DMS53 treated with DMSO at 0.1 percent for 48 hours (cell line): ENCODE measurements at regions not wholly inside any gene's neighbourhood (a gene's known extent, or its start where the extent isn't known, plus 50 kb on each side); places are given as distances from the start of the nearest gene placed in this dataset.
A peak's percentile ranks its signal among the peaks of the same experiment; 100 is the strongest.

Experiments
- DNase-seq: peaks from one replicate; lab custom pipeline; 2025; ENCODE audit not compliant: unreplicated experiment; lab: John Stamatoyannopoulos, UW

GRCh38 chr1:5548266-5548665, 444.0 kb downstream of the NPHP4 start:
- DNase-seq: no peak

- DNase-seq: no peak
These were observed 449.0 kb downstream of the NPHP4 start for GRCh38 chr1:5543235-5543634.

DNA sequence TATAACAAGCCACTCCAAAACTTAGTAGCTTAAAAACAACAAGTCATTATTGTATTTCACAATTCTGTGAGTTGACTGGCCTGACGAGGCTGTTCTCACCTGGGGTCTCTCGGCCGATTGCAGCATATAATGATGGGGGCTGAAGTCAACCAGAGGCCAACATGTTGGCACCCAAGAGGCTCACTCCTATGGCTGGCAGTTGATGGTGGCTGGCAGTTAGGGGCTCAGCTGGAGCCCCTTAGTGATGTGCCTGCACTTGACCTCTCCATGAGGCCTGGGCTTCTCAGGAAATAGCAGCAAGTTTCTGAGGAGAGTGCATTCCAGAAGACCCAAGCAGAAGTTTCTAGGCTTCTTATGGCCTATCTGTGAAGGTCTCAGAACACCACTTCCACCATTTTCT, 459.4 kb downstream of the NPHP4 start:
- no peak for DNase-seq

DNA sequence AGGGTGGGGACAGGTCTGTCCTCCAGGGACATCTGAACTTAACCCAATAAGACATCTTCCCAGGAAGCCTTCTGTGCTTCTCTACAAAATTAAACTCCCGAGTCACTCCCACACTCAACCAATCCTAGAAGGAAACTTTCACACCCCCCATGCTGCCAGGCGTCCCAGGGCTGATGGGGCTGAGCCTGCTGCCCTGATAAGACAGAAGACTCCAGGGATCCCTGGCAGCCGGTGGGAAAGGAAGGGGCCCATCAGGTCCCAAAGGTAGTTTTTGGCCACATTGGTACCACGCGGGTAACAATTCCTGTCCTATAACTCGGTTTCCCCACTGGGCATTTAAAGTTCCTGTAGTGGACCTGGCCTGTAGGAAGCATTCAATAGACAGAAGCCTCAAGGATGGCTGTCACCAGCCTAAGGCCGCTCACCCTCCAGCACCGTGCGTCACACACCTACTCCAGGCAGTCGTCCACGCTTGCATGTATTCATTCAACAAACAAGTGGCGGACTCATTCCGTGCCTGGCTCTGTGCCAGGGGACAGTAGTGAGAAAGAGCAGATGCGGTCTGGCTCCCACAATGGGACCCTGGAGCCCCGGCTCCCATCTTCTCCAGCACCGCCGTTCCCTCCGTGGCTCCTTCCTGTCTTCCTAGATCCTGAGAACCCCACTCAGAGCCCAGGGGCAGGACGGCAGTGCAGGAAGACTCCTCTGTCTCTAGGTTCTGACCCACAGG, 465.2 kb downstream of the NPHP4 start:
- DNase-seq: no peak

GRCh38 chr1:5526385-5526750, 465.9 kb downstream of the NPHP4 start:
- DNase-seq: no peak

GRCh38 chr1:5525597-5526384, 466.4 kb downstream of the NPHP4 start:
- no peak for DNase-seq

DNA sequence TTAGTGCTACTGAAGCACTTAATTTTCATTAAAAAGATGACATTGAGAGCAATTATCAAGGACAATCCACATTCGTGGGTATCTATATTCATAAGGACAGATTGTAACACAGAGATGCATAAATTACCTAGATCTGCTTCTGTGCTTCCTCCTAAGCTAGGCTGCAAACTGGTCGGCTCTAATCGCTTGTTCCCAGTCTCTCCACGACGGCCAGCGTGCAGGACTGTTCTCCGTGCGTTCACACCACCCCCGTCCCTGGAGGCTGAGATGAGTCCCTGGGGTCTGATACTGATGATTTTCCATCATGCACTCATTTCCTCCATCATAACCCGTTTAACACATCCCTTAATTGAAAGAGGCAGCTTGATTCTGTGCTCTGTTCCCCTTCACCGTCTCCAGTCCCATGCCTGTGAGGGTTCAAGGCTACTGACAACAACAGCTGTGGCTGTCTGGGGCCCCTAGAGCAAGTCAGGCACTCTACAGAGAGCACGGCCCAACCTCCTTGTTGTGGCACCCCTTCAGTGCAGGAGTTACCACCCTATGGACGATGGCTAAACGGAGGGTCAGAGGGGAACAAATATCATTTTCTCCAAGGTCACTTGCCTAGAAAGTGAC, 469.6 kb downstream of the NPHP4 start:
- DNase-seq: no peak

DNA sequence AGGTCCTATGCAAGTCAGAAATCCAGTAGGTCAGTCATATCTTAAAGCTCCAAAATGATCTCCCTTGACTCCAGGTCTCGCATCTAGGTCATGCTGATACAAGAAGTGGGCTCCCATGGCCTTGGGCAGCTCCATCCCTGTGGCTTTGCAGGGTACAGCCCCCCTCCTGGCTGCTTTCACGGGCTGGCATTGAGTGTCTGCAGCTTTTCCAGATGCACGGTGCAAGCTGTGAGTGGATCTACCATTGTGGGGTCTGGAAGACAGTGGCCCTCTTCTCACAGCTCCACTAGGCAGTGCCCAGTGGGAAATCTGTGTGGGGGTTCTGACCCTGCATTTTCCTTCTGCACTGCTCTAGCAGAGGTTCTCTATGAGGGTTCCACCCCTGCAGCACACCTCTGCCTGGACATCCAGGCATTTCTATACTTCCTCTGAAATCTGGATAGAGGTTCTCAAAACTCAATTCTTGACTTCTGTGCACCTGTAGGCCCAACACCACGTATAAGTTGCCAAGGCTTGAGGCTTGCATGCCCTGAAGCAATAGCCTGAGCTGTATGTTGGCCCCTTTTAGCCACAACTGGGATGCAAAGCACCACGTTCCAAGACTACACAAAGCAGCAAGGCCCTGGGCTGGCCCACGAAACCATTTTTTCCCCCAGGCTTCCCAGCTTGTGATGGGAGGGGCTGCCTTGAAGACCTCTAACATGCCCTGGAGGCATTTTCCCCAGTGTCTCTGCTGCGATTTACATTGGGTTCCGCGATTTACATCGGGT, 472.7 kb downstream of the NPHP4 start:
- DNase-seq: no peak

- no peak for DNase-seq
These were observed 475.5 kb downstream of the NPHP4 start for GRCh38 chr1:5516756-5517155.

GRCh38 chr1:5515501-5515900, 476.7 kb downstream of the NPHP4 start:
- DNase-seq: no peak

GRCh38 chr1:5514527-5515183, 477.6 kb downstream of the NPHP4 start:
- peak; percentile 3 for DNase-seq

- DNase-seq: no peak
These were observed 478.2 kb downstream of the NPHP4 start for GRCh38 chr1:5513846-5514526.

DNA sequence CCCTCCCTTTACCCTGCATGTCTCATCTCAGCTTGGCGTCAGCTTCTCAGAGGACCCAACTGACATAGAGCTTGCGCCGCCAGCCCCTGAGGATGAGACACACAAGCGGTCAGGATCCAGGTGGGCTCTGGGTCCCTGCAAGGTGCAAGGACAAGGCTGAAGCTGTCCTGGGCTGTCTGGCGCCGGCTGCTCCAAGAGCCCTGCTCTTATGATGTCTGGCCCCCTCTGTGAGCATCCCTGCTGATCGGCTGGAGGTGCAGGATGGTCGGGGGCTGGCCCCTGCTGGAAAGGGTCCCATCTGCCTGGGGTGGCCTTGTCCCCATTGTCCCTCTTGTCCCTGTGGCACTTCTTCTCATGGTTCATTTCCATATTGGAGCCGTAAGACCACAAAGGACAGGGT, 479.0 kb downstream of the NPHP4 start:
- DNase-seq: no peak

DNA sequence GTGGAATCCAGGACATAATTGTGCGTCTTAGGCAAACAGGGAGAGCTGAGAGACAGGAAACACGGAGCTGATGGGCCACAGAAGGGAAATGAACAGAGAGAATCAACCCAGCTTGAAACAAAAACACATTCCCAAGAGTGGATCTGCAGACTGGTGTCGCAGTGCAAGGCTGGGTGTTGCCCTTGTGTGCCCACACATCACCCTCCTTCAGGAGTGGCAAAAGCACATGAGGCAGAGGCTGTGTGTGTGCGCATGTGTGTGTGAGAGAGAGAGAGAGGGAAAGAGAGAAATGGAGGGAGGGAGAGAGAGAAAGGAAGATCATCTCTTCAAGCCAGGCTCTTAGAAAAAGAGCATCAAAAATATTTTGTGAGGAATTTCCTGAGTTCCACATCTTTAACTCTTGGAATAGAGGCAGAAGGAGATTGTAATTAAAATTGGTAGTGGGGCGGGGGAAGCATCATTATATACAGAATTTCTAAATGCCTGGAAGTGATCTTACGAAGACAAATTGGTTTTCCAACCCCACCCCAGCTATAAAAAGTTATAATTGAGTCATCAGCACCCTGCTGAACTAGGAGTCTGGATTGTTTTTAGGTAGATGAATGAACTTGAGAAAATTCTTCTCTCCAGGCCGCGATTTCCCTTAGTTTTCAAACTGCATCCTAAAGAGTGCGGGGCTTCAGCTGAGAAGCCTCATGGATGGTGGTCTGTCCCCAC, 480.7 kb downstream of the NPHP4 start:
- DNase-seq: no peak

- DNase-seq: no peak
These were observed 482.4 kb downstream of the NPHP4 start for GRCh38 chr1:5509664-5510452.

DNA sequence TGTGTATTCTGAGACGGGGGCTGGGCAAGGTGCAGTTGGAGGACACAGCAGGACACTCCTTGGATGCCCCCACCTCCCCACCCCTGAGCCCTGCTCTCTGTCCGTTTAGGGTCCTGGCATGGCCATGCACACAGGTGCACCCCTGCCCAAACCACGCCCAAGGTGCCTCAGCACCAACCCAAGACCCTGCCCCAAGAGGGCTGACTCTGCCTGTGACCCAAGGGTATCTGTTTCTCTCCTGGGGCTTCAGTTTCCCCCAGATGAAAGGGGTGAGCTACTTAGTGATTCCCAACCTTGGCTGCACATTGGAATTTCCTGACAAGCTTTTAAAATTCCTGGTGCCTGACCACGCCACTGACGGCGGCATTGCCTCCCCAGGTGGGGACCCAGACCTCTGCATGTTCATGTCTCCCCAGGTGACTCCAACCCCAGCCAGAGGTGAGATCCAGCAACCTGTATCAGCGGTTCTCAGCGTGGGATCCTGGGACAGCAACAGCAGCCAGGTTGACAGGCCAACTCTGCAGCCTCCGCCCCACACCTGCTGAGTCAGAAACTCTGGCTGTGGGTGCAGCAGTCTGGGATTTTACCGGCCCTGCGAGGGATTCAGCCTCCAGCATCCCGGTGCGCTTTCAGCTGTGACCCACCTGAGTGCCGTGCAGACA, 483.4 kb downstream of the NPHP4 start:
- no peak for DNase-seq

GRCh38 chr1:5507340-5507739, 484.9 kb downstream of the NPHP4 start:
- DNase-seq: no peak

- DNase-seq: no peak
These were observed 485.6 kb downstream of the NPHP4 start for GRCh38 chr1:5506634-5507033.
